HT-29 (cell line): ENCODE measurements at regions not wholly inside any gene's neighbourhood (a gene's known extent, or its start where the extent isn't known, plus 50 kb on each side); places are given as distances from the start of the nearest gene placed in this dataset.
"Not testable (repeated sequence)": the region's sequence is repeated elsewhere in the genome, so short reads cannot be mapped to it uniquely, and the experiment has no call there.

Experiments used
- DNase-seq: peaks from one replicate; pipeline ENCODE4 v3.0.0-alpha.2; 2015; ENCODE audit warnings: low spot score

DNA sequence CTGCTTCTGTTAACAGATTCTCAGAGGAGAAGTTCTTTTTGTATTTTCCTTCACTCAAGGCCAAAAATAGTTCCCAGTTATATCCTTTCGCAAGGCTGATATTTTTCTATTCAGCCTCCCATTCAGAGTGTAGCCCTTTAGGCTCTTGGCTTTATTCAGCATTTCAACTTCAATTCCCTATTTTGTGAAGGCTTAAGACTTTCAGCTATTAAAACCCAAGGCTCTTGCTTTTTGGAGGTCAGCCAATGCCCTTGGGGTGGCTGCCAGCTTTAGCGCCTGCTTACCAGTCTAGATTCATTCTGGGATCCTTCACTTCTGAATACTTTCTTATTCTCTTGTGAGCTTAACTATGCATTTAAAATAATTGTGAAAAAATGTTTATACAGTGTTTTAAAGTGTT, 57.3 kb upstream of the ADGRA3 start:
- DNase-seq, result no peak

DNA sequence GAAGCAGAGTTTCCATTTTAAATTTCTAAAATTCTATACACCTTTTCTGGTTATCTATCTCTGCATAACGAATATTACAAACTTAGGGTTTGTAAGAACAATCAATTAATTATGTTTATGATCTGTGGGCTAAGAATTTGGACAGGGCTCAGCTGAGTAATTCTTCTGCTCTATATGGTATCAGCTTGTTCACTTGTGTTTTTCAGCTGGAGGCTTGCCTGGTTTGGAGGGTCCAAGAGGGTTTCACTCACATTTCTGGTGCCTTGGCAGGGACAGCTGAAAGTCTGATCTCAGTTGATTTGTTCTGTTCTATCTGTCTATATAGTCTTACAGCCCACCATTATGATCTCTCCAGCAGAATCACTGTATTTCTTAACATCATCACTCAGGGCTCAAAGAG, 57.8 kb upstream of the ADGRA3 start:
- no peak for DNase-seq

DNA sequence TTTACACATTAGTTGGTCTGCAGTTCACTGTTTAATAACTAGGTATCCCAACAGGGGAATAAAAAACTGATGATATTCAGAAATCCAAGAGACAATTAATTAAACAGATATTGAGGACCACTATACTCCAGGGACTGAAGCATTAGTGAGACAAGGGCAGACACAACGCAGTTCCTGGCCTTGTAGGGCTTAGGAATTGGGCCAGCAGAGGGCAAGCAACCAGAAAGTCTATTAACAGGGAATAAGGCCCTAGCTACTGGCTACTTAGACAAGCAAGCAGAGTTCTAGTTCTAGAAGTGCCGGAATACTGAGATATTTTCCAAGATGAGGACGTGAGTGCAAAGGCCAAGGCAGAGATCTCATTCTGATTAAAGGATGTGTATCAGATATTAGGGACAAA, 58.6 kb upstream of the ADGRA3 start:
- peak; percentile 5 for DNase-seq

DNA sequence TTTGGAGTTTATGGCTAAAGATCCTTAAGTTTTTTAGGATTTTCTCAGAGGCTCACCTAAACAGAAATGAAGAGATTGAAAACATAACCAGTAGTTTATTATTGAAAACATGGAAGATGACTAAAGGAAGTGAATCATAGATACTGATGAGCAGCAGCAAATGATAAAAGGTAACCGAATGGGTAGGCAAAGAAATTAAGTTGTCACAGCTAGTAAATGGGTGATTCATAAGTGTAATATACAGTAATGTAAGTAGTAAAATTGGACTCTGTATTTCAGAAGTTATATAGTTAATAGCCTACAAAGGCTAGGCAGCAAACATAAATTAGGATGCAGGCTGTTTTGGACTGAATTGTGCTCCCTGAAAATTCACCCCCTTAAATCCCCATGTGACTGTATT, 59.0 kb upstream of the ADGRA3 start:
- no peak for DNase-seq

DNA sequence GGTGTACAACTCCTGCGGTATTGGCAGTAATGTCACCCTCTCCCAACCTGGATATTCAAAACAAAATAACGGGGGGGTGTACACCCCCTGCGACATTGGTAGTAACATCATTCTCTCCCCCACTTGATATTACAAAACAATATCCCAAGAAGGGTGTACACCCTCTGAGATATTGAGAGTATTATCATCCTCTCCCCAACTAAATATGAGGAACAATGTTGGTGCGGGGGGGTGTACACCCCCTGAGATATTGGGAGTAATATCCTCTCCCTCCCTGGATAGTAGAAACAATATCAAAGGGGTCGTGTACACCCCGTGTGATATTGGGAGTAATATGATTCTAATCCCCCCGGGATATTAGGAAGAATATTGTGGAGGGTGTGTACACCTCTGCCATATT, 71.4 kb upstream of the ADGRA3 start:
- no peak for DNase-seq

DNA sequence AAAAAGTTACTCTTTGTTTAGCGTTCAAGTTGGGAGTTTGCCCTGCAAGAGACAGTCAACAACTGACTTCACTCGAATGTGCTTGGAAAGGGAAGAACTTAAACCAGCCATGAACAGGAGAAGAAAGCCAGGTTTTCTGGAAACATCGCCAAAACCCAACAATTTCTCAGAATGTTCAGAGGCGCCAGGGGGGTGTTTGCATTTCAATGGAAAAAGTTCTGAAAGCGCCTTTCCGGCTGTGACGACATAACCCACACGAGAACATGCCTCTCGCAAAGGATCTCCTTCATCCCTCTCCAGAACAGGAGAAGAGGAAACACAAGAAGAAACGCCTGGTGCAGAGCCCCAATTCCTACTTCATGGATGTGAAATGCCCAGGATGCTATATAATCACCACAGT, 78.1 kb upstream of the ADGRA3 start:
- no peak for DNase-seq

DNA sequence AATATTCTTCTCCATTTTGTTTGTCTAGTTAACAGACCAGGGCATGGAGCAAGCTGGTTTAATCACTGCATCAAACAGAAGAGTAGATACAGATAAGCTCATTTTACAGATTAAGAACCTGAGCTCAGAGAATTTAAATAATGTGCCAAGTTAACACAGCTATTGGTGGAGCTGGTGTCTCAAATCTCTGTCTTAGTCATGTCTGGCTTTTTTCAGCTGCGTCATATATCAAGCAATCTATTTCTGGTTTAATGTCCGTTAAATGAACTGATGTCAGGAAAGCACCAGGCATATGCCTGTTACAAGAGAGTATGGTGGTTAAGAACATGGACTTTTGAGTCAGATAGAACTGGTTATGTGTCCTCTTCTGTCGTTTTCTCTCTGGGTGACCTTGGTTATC, 79.8 kb upstream of the ADGRA3 start:
- DNase-seq, result no peak

DNA sequence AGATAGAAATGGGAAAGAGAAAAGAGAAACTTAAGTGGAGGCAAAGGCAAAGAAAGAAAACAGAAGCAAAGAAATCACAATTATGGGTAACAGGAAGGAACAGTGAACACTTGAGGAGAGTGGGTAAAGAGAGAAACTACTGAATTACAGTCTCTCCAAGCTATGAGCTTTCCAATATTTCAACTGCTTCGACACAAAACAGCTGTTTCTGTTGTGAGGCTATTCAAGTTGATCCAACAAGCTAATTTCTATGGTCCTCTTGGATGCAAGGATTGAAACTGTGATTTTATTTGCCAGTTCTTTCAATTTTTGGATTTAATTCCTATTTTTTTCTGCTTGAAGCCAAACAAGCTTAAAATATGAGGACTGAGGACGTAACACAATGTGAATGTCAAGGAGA, 80.5 kb upstream of the ADGRA3 start:
- DNase-seq, result no peak

DNA sequence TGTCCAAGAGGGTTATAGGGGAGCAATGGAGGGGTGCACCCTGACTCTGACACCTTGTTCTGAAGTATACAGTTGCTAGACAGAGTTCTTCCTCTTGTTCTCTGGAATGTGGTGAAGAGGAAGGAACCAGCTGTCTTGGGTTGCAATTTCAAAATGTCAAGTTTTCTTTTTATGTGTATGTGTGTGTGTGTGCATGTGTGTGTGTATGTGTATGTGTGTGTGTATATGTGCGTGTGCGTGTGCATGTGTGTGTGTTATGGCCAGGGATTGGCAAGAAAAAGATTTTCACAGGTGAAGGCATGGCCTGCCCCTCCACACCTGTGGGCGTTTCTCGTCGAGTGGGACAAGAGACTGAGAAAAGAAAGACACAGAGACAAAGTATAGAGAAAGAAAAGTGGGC, 81.6 kb upstream of the ADGRA3 start:
- DNase-seq, result no peak

DNA sequence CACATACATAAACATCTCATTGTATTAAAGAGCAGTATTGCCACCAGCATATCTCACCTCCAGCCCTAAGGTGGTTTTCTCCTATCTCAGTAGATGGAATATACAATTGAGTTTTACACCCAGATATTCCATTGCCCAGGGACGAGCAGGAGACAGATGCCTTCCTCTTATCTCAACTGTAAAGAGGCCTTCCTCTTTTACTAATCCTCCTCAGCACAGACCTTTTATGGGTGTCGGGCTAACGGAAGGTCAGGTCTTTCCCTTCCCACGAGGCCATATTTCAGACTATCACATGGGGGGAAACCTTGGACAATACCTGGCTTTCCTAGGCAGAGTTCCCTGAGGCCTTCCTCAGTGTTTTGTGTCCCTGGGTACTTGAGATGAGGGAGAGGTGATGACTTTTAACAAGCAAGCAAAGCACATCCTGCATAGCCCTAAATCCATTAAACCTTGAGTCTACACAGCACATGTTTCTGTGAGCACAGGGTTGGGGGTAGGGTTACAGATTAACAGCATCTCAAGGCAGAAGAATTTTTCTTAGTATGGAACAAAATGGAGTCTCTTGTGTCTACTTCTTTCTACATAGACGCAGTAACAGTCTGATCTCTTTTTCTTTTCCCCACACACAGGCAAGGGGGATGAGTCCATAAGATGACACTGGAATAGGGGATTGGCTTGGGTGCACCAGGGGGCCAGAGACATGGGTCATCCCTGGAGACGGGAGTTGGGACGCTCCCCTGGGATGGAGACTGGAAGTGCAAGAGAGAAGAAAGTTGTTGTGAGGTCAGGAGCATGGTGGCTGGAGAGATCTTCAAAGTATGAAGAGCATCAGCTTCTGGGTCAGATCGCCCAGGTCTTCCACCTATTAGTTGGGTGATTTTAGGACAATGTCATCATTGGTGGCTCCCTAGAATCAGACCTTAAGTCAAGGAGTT, 82.5 kb upstream of the ADGRA3 start:
- not testable (repeated sequence) for DNase-seq

DNA sequence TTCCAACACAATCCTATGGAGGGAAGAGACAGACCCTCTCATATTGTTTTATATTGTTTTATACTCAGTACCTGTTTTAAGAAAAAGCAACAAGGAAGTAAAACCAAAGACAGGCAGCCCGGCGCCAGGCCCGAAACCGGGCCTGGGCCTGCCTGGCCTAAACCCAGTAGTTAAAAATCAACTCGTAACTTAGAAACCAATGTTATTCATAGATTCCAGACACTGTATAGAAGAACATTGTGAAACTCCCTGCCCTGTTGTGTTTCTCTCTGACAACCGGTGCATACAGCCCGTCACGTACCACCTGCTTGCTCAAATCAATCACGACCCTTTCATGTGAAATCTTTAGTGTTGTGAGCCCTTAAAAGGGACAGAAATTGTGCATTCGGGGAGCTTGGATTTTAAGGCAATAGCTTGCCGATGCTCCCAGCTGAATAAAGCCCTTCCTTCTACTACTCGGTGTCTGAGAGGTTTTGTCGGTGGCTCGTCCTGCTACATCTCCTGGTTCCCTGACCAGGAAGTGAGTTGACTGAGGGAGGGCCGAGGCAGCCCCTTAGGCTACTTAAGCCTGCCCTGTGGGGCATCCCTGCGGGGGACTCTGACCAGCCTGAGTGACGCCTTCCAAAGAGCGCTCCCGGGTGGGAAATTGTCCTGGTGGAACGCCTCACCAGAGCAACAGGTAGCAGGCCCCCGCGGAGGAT, 83.5 kb upstream of the ADGRA3 start:
- DNase-seq, result not testable (repeated sequence)

DNA sequence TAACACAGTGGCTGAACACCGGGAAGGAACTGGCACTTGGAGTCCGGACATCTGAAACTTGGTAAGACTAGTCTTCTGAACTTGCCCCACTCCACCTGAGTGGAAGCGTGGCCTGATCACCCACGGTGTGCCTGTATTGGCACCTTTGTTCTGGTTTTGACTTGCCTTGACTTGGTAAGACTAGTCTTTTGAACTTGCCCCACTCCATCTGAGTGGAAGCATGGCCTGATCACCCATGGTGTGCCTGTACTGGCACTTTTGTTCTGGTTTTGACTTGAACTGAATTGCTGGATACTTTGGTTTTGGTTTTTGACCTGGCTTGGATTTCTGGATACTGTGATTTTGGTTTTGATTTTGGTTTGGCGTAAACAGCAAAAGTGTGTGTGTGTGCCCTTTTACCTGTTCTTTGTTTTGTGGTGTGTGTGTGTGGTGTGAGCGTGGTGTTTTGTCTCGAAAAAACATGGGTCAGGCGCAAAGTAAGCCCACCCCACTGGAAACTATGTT, 84.1 kb upstream of the ADGRA3 start:
- DNase-seq, result not testable (repeated sequence)

DNA sequence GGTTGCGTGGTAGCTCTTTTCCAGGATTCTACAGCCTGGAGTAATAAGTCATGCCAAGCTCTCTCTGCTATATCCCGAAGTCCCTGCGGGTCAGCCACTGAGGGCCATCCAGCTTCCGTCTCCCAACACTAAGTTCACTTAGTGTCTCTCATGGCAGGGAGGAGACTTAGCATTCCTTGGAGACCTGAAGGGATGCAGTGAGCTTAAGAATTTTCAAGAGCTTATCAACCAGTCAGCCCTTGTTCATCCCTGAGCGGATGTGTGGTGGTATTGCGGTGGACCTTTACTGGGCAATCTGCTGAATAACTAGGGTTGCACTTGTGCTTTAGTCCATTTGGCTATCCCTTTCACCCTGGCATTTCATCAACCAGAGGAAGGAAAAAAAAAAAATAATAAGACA, 85.8 kb upstream of the ADGRA3 start:
- DNase-seq, result not testable (repeated sequence)

DNA sequence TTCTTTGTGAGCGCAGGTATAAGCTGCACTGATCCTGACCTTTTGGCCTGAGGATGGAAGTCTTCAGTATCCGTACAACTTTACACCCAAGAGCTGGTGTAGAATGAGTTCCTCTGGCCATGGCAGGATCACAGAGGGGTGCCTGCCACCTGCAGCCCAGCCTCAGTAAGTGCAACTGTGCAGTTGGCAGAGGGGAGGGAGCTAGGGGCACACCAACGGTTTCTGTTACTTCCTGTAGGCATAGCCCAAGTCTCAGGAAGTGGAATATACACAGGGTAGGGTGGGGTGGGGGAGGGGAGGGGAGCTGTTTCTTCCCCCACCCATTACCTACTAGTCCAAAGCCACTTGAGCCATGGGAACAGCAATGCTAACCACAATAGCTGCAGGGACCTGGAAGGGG, 85.4 kb upstream of the GBA3 start:
- peak; percentile 59 for DNase-seq

DNA sequence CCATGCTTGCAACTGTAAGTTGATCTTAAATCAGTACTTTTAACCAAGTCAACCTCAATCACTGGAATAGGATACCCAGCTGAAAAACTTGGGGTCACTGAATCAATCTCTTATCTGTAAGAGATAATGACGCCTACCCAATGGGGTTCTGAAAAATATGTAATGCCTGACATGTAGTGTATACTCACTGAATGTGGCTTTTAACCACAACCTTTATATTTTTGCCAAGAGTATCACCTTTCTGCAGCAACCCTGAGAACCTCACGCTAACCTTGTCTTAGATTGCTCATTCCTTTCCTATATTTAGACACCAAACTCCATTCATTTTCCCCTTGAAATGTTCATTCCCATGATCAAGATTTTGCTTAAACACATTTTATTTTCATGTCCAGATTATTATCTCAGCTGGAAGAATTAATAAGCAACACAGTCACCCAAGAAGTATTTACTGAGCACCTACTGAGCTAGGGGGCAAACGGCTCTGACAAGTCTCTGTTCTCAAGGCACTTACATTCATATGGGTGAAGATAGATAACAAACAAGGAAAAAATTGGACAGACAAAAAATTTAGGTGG, 82.7 kb upstream of the GBA3 start:
- DNase-seq, result not testable (repeated sequence)

DNA sequence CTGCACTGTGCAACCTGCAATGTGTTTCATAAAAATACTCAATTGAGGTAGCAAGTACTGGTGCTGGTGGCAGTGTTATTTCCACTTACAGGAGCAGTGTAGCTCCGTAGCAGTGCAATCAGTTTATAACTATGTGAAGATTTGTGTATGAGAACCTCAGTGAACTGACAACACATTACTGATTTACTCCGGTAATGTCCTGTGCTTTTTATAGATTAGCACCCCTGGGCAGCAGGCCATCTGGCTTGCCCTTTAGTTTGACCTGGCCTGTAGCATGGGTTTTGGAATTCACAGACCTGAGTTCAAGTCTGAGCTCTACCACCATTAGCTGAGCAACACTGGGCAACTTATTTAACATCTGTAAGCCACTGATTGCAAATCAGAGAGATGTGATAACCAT, 78.6 kb upstream of the GBA3 start:
- no peak for DNase-seq

DNA sequence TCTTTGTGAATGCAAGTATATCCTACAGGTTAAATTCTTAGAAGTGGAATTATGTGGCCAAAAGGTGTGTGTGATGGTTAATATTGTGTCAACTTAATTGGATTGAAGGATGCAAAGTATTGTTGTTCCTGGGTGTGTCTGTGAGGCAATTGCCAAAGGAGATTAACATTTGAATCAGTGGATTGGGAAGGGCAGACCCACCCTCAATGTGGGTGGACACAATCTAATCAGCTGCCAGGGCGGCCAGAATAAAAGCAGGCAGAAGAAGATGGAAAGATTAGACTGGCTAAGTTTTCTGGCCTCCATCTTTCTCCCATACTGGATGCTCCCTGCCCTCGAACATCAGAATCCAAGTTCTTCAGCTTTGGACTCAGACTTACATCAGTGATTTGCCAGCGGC, 76.2 kb upstream of the GBA3 start:
- no peak for DNase-seq

DNA sequence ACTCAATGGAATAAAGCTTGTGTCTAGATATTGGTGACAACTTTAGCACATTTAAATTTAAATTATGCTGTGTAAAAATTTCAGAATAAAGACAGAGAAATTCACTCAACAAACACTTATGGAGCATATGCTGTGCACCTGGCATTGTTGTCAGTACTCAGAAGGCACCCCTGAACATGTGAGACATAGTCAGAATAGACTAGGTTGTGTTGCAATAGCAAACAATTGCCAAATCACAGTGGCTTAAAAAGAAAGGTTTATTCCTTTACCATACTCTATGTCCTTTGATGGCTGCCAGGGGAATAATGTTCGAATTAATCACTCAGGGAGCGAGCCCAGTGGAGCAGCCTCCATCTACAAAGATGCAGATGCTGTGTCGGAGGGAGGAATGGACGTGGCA, 72.6 kb upstream of the GBA3 start:
- DNase-seq, result not testable (repeated sequence)

DNA sequence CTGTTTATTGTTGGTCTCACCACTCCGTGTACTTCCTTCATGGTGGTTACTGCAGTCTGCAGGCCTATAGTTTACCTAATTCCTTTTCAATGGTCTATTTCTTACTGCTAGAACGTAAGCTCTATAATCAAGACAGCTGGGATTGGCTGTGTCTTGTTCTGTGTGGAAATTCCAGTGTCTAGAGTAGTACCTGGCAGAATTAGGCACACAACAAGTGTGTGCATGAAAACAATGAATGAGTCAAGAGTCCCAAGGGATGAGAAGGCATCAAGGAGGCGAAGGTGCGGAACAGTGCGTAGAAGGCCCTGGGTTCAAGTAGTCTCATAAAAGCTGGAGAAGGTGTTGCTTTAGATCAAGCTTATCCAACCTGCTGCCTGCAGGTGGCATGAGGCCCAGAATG, 70.8 kb upstream of the GBA3 start:
- not testable (repeated sequence) for DNase-seq

DNA sequence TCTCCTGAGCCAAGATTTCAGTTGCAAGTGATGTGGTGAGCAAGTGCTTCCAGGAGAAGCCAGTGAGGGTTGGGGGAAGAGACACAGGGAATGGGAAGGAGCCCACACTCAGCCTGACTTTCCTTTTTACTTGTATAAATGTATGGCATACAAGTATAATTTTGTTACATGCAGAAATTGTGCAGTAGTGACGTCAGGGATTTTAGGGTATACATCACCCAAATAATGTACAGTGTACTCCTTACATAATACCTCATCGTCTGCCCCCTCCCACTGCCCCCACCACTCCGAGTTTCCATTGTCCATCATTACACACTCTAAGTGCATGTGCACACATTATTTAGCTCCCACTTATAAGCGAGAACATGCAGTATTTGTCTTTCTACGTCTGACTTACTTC, 68.7 kb upstream of the GBA3 start:
- not testable (repeated sequence) for DNase-seq

DNA sequence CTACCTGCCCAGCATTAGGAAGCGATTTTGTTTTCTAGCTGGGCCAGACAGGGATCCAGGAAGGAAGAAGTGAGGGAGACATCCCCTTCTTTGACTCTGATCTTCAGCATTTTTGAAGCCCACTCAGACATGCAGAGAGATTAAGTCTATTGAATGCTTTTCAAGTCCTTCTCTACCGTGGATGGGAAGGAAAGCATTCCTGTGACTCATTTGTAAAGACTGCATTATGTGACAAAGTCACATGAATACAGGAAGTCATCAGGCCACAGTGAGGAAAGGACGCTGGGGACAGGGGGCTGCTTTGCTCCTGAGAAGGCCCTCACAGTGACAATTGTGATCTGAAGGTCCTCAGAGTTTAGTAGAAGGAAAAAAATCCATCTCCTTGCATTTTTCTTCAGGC, 67.4 kb upstream of the GBA3 start:
- DNase-seq, result no peak

DNA sequence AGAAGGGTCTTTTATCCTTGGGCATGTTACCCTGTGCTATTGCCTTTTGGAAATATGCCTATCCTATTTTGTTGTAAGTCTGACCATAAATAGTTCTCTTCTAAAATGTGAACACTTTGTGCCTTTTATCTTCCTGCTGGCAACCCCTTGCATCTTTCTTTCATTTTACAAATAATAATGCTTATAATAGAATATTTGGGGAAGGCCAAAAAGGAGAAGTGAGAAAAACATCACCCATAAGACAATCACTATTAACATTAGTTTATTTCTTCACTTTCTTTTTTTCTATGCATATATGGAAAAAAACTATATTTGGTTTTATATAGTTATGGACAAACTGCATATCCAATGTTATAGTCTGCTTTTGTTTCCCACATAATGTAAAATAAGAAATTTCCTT, 64.9 kb upstream of the GBA3 start:
- DNase-seq, result not testable (repeated sequence)
